Keratinocyte (primary cell): ENCODE measurements at regions not wholly inside any gene's neighbourhood (a gene's known extent, or its start where the extent isn't known, plus 50 kb on each side); places are given as distances from the start of the nearest gene placed in this dataset.

Experiments
- DNase-seq: peaks from one replicate; pipeline ENCODE4 v3.0.0-alpha.2; 2011; ENCODE audit warnings: low read depth, missing footprints, low spot score
- FAIRE-seq: peaks from 2 replicates; lab custom pipeline; 2011; peaks lifted over from hg19 to GRCh38; lab: Jason Lieb, UNC
- H2AFZ ChIP-seq: 2 replicates; pipeline ENCODE4 v1.6.0; 2012; ENCODE audit warnings: low read length, control low read depth, inconsistent platforms; ENCODE audit not compliant: control insufficient read depth
- H3K27ac ChIP-seq: 2 replicates; pipeline ENCODE4 v1.5.1; 2011; ENCODE audit warnings: low read length; ENCODE audit not compliant: control insufficient read depth, insufficient read depth
- H3K27me3 ChIP-seq: 3 replicates; pipeline ENCODE4 v1.6.0; 2011; ENCODE audit warnings: low read length; ENCODE audit not compliant: control insufficient read depth, insufficient read depth; ENCODE audit errors: extremely low read depth
- H3K36me3 ChIP-seq, 2 experiments: 2 replicates in 1 of 2; 3 replicates in 1 of 2; pipeline ENCODE4 v1.5.1; 2011; ENCODE audit warnings: low read length in 2 of 2, mild to moderate bottlenecking in 1 of 2; ENCODE audit not compliant: control insufficient read depth in 2 of 2, insufficient read depth in 2 of 2; ENCODE audit errors: extremely low read depth in 1 of 2
- H3K4me1 ChIP-seq: 3 replicates; pipeline ENCODE4 v1.5.1; 2011; ENCODE audit warnings: low read length; ENCODE audit not compliant: control insufficient read depth, insufficient read depth; ENCODE audit errors: extremely low read depth
- H3K4me2 ChIP-seq: 3 replicates; pipeline ENCODE4 v1.6.0; 2011; ENCODE audit warnings: low read depth, low read length; ENCODE audit not compliant: control insufficient read depth, insufficient read depth; ENCODE audit errors: extremely low read depth
- H3K4me3 ChIP-seq, 3 experiments: fragments of 200-600 bp in 1 of 3; sonication (generic) in 1 of 3; 2 replicates in 2 of 3; 3 replicates in 1 of 3; pipeline ENCODE4 v1.5.1; 2011 to 2016; ENCODE audit warnings: low read length in 3 of 3, mild to moderate bottlenecking in 3 of 3, control low read depth in 2 of 3, inconsistent platforms in 1 of 3, low read depth in 1 of 3, mixed read lengths in 1 of 3, mixed run types in 1 of 3, moderate library complexity in 1 of 3; ENCODE audit not compliant: control insufficient read depth in 2 of 3, insufficient read depth in 2 of 3; ENCODE audit errors: extremely low read depth in 1 of 3
- H3K79me2 ChIP-seq: 2 replicates; pipeline ENCODE4 v1.6.0; 2012; ENCODE audit warnings: low read length; ENCODE audit not compliant: control insufficient read depth, insufficient read depth
- H3K9ac ChIP-seq: 3 replicates; pipeline ENCODE4 v1.6.0; 2011; ENCODE audit warnings: low read length; ENCODE audit not compliant: control insufficient read depth, insufficient read depth; ENCODE audit errors: extremely low read depth
- H3K9me1 ChIP-seq: 3 replicates; pipeline ENCODE4 v1.6.0; 2011; ENCODE audit warnings: low read length; ENCODE audit not compliant: control insufficient read depth, insufficient read depth; ENCODE audit errors: extremely low read depth
- H3K9me3 ChIP-seq: 2 replicates; pipeline ENCODE4 v1.5.1; 2012; ENCODE audit warnings: low read depth, low read length; ENCODE audit not compliant: control insufficient read depth
- H4K20me1 ChIP-seq: 3 replicates; pipeline ENCODE4 v1.6.0; 2011; ENCODE audit warnings: low read length; ENCODE audit not compliant: control insufficient read depth, insufficient read depth; ENCODE audit errors: extremely low read depth
- CTCF ChIP-seq, 3 experiments: IDR thresholded peaks in 1 of 3; conservative IDR thresholded peaks in 1 of 3; optimal IDR thresholded peaks in 1 of 3; 2 replicates in 2 of 3; 3 replicates in 1 of 3; pipeline versions ENCODE3 to v1.5.1; 2011; ENCODE audit warnings: low read length in 3 of 3, mild to moderate bottlenecking in 3 of 3, moderate library complexity in 2 of 3, control low read depth in 1 of 3, inconsistent platforms in 1 of 3; ENCODE audit not compliant: insufficient read depth in 2 of 3; ENCODE audit errors: extremely low read depth in 1 of 3
- EZH2 ChIP-seq: IDR thresholded peaks from one replicate; pipeline ENCODE4 v1.6.1; 2012; ENCODE audit warnings: inconsistent platforms, mild to moderate bottlenecking, low read length, moderate library complexity
- dilution Hi-C: fragments of 300-500 bp; cut with MboI; formaldehyde crosslinking; loops from one replicate; pipeline ENCODE4 v1.7.0; 2020; ENCODE audit warnings: low sequenced_read_pairs; ENCODE audit not compliant: extremely low pct_ligation_motif_present

DNA sequence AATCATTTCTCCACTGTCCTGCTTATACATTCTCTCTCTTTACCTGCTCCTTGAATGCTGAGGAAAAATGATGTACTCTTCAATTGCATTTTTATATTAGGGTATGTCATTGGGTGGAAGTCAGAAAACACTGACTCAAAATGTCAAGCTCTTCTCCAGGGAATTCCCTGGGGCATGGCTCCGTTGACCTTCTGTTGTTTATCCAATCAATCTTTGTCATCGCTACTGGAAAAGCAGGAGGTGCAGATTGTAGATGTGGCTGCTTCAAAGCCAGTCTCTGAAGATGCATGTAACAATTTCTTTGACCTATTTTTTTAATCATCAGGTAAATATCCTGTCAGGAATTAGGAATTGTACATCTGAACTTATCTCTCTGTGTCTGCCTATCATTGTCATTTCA, 63.9 kb upstream of the TENT5A start:
- Histone ChIP-seq H3K27ac (no peak overlapping the region), H3K27me3 (no peaks in the 10 kb centered on the region), H3K36me3 (no peaks in the 10 kb centered on the region), H4K20me1 (no peaks in the 10 kb centered on the region), H3K79me2 (no peaks in the 10 kb centered on the region), H3K9ac (no peak overlapping the region), H3K4me1 (no peaks in the 10 kb centered on the region), H3K4me2 (no peak overlapping the region), H3K9me3 (no peaks in the 10 kb centered on the region), H3K4me3 (no peak overlapping the region), H3K9me1 (no peaks in the 10 kb centered on the region), H2AFZ (no peak overlapping the region)
- TF ChIP-seq EZH2, result no peak
- no peak for TF ChIP-seq CTCF (optimal IDR thresholded peaks at IDR 0.05 in 1 of 3, IDR thresholded peaks at IDR 0.05 in 1 of 3, conservative IDR thresholded peaks at IDR 0.05 in 1 of 3; ENCODE audit: extremely low read depth in 1 of 3, insufficient read depth in 2 of 3, low read length in 3 of 3)
- dilution Hi-C loops, result no loop called here
- DNase-seq (no peak), FAIRE-seq (no peak)

DNA sequence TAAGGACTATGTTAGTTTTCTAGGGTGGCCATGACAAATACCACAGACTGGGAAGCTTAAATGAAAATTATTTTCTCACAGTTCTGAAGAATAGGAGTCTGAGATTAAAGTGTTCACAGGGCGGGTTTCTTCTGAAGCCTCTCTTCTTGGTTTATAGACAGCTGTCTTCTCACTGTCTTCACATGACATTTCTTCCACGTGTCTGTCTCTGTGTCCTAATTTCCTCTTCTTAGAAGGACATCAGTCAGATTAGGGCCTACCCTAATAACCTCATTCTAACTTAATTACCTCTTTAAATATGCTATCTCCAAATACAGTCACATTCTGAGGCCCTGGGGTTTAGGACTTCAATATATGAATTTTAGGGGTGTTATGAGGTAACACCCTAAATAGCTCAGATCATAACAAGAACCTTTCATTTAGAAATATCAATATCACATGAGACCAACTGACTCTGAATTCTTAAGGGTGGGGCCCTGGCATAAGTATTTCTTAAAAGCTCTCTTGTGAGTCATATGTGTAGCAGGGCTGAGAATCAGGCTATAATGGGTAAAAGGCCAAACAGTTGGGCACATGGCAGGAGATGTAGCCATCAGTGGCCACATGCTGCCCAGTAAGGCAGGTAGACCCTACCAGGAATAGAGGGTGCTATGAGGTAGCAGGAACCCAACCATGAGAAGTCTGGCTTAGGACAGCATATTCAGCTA, 62.0 kb upstream of the TENT5A start:
- Histone ChIP-seq H3K27me3 (no peaks in the 10 kb centered on the region), H3K4me3 (no peak overlapping the region), H3K4me1 (no peaks in the 10 kb centered on the region), H3K79me2 (no peaks in the 10 kb centered on the region), H4K20me1 (no peaks in the 10 kb centered on the region), H3K36me3 (no peaks in the 10 kb centered on the region), H3K9me3 (no peaks in the 10 kb centered on the region), H3K4me2 (no peak overlapping the region), H3K9ac (no peak overlapping the region), H3K27ac (no peak overlapping the region), H2AFZ (no peak overlapping the region), H3K9me1 (no peaks in the 10 kb centered on the region)
- TF ChIP-seq CTCF (optimal IDR thresholded peaks at IDR 0.05 in 1 of 3, IDR thresholded peaks at IDR 0.05 in 1 of 3, conservative IDR thresholded peaks at IDR 0.05 in 1 of 3; ENCODE audit: extremely low read depth in 1 of 3, insufficient read depth in 2 of 3, low read length in 3 of 3) (no peak), EZH2 (no peak)
- DNase-seq, result no peak
- dilution Hi-C loops, result no loop called here
- no peak for FAIRE-seq
